ENCODE measurements at regions not wholly inside any gene's neighbourhood (a gene's known extent, or its start where the extent isn't known, plus 50 kb on each side); places are given as distances from the start of the nearest gene placed in this dataset.
"Not testable (repeated sequence)": the region's sequence is repeated elsewhere in the genome, so short reads cannot be mapped to it uniquely, and the experiment has no call there.

DNA sequence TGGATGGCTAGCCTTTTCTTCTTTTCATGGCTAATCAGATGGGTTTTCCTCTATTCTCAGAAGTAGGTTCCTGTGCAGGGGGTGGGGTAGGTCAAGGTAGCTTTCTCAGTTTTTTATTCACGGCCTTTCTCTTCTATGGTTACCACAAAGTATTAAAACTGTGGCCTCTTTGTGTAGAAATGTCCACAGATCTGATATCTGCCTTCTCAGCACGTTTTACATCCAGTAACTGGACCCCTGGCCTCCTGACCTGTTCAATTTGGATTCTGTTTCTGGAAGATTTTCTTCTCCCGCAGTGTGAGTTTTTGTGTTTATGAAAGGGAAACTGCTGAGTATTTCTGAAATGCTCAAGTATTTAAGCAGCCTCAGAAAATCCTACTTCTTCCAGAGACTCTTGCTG, 688.5 kb downstream of the RAPGEF2 start:
- TF ChIP-seq POLR2A (IDR thresholded peaks at IDR 0.05; ENCODE audit: low read length), result no peak
- no peak for TF ChIP-seq GATA1 (IDR thresholded peaks at IDR 0.05; ENCODE audit: low read depth, low read length)
- DNase-seq, result no peak

DNA sequence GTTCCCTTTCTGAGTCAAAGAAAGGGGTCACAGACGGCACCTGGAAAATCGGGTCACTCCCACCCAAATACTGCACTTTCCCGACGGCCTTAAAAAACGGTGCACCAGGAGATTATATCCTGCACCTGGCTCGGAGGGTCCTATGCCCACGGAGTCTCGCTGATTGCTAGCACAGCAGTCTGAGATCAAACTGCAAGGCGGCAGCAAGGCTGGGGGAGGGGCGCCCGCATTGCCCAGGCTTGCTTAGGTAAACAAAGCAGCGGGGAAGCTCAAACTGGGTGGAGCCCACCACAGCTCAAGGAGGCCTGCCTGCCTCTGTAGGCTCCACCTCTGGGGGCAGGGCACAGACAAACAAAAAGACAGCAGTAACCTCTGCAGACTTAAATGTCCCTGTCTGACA, 701.7 kb downstream of the RAPGEF2 start:
- not testable (repeated sequence) for DNase-seq

DNA sequence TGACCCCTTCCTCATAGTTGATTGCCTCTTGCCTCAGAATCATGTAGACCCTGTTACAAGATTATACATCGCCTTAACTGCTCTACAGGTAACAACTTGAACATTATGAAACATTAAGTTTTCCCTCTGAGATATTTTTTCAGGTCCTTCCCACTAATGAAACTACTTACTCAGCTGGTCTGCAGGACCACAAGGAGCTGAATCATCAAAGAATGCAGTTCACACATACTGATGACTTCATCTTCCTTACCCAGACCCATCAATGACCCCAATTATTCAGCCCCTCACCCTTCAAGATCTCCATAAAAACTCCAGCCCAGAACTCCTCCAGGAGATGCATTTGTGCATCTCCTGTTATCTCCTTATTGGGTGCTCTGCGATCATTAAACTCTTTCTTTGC, 720.9 kb downstream of the RAPGEF2 start:
- no peak for TF ChIP-seq GATA1 (IDR thresholded peaks at IDR 0.05; ENCODE audit: low read depth, low read length)
- TF ChIP-seq POLR2A (IDR thresholded peaks at IDR 0.05; ENCODE audit: low read length), result no peak
- DNase-seq, result no peak

DNA sequence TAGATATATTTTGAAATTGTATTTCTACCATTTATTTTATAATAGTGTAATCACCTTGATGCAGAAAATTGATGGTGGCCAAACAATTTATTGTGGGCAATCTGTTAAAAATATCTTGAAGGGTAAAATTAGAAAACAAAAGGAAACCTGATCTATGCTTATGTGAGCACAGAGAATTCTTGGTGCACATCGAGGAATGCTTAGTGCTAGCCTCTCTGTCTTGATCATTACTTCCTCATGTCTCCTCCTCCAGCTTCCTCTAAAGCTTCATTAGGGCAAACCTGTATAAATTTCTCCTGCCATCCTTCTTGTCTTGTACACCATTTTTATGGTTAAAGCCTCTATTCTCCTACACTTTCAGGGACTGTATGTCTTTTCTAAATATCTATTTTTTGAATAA, 725.8 kb downstream of the RAPGEF2 start:
- no peak for TF ChIP-seq POLR2A (IDR thresholded peaks at IDR 0.05; ENCODE audit: low read length)
- no peak for TF ChIP-seq GATA1 (IDR thresholded peaks at IDR 0.05; ENCODE audit: low read depth, low read length)
- DNase-seq, result no peak

DNA sequence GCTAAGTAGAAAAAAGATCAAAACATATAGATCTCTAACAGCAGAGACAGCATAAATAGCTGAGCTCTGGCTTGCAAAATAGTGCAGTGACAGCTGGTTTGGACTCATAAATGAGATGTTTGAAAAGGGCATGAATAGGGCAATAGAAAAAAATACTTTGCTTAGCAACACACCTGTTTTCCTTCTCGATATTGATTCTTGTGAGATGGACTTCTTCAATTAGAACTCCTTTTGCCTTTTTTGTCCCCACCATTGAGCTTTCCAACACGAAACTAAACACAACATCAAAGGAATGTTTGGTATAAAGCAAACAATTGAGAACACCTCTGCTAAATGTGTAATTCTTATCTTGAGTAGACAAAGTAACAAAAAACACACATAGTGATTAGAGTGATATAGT, 726.3 kb downstream of the RAPGEF2 start:
- DNase-seq, result no peak
- TF ChIP-seq POLR2A (IDR thresholded peaks at IDR 0.05; ENCODE audit: low read length) (no peak), GATA1 (IDR thresholded peaks at IDR 0.05; ENCODE audit: low read depth, low read length) (no peak)

DNA sequence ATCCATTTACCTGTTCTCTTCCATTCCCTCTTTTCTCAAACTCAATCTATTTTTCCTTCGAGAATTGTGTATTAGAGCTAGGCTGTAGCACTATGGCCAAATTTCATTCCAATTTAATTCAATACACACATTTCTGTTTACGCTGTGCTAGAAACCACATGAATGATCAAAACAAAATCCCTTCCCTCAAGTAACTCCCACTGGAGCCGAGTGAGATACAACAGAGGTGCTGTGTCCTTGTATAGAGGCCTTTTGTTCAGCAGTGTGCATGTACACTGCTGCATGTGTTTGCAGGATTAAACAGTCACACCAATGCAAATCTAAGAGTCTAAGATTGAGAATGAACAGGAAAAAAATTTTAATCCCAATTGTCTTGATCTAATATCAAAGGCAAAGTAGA, 734.2 kb downstream of the RAPGEF2 start:
- no peak for DNase-seq
- no peak for TF ChIP-seq POLR2A (IDR thresholded peaks at IDR 0.05; ENCODE audit: low read length)
- no peak for TF ChIP-seq GATA1 (IDR thresholded peaks at IDR 0.05; ENCODE audit: low read depth, low read length)

DNA sequence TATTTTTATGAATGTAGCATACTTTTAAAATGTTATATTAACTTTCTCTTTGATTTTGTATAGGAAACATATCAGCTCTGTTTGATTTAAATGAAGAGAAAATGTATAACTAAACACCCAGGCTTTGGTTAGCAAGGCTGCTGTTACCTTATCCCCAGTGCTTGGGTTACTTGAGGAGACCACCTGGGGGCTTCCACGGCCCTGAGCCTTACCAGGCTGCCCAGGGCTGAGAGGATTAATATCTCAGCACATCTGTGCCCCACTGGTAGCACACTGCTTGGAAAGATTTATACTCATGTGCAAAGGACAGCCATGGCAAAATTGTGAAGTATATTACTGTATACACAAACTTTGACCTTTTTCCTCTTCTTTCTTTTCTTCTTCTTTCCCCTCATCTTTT, 752.9 kb downstream of the RAPGEF2 start:
- no peak for DNase-seq
- TF ChIP-seq GATA1 (IDR thresholded peaks at IDR 0.05; ENCODE audit: low read depth, low read length), result no peak
- TF ChIP-seq POLR2A (IDR thresholded peaks at IDR 0.05; ENCODE audit: low read length), result no peak

DNA sequence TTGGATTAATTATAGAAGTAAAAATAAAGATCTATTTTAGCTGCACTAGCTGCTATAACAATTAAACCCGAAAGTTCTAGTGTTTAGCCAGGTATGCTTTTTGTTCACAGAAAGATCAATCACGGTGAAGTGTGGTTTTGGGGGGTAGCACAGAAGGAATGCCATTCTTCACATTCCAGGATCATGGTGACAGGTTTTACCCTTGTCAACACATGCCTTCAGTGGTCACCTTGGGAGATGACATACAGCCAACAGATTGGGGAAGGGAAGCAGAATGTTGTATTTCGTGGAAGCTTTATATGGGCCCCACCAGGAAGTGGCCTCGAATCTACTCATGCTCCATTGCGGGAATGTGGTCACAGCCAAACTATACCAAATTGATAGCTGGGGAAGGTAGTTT, 753.6 kb downstream of the RAPGEF2 start:
- no peak for DNase-seq
- TF ChIP-seq POLR2A (IDR thresholded peaks at IDR 0.05; ENCODE audit: low read length) (no peak), GATA1 (IDR thresholded peaks at IDR 0.05; ENCODE audit: low read depth, low read length) (no peak)

DNA sequence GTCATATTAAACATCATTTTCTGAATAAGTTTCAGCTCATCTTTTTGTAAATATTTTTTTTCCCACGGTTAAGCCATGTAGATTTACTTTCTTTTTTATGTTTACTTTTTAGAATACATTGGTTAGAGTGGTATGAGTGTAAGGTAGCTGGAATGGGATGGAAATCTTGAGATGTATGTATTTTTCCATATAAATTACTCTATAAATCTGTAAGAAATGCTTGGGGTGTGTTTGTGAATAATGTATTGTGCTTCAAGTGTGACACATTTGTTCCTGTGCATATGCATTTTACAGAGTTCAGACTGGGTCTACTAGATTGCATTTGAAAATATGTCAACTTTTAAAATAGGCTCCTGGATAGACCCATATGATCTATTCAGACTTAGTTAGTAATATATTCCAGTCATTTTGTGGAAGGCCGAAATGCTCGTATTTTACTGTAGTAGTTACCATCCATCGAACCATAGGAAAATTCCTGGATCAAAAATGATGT, 756.8 kb downstream of the RAPGEF2 start:
- DNase-seq, result no peak
- TF ChIP-seq POLR2A (IDR thresholded peaks at IDR 0.05; ENCODE audit: low read length) (no peak), GATA1 (IDR thresholded peaks at IDR 0.05; ENCODE audit: low read depth, low read length) (no peak)

DNA sequence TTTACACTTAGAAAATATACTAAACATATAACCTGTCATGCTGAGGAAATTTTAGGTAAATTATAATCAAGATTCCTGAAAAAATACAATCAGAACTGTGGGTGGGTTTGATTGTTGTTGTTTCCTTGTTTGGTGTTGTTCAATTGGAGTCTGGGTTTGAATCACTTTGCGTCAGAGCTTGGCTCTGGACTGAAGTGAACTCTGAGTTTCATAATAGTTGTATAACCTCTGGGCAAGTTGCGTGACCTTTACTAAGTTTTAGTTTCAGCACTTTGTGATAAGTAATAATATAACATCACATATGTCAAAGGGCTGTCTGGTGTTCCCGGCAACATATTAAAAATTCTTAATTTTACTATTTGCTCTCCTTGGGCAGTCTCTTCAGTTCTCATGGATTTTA, 758.1 kb downstream of the RAPGEF2 start:
- no peak for TF ChIP-seq GATA1 (IDR thresholded peaks at IDR 0.05; ENCODE audit: low read depth, low read length)
- no peak for TF ChIP-seq POLR2A (IDR thresholded peaks at IDR 0.05; ENCODE audit: low read length)
- DNase-seq, result no peak

DNA sequence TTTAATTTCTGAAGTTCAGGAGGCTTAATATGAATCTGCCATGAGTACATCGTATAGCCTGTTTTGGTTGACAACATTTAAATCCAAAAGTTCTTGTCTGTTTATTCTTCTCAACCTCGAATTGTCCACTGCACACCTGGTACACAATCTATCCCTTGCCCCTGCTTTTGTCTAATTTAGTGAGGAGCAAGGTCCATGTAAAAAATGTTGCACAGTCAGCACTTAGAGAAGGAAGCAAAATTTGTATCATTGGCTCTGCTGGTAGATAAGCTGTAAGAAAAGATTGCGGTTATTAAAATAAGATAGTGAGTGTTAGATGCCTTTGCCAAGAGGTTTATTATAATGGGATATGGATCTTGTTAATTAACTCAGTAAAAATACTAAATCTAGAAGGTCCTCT, 761.5 kb downstream of the RAPGEF2 start:
- no peak for DNase-seq
- TF ChIP-seq GATA1 (IDR thresholded peaks at IDR 0.05; ENCODE audit: low read depth, low read length), result no peak
- TF ChIP-seq POLR2A (IDR thresholded peaks at IDR 0.05; ENCODE audit: low read length), result no peak

DNA sequence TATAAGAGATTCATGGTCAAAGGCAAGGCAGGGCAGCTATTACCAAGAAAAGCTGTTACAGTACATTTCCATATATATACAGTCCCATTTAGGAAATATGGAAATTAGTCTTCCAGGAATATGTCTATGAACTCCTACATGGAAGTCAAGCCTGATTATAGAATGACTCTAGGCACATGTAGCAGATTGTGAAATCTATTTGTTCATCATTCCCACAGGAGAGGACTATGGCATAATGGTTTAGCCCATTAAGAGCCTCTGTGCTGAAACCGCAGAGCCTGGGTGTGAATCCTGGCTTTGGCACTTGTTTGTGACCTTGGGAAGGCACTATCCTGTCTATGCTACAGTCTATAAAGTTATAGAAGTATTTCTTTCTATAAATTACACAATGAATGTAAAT, 764.8 kb downstream of the RAPGEF2 start:
- TF ChIP-seq POLR2A (IDR thresholded peaks at IDR 0.05; ENCODE audit: low read length) (no peak), GATA1 (IDR thresholded peaks at IDR 0.05; ENCODE audit: low read depth, low read length) (no peak)
- DNase-seq, result no peak

DNA sequence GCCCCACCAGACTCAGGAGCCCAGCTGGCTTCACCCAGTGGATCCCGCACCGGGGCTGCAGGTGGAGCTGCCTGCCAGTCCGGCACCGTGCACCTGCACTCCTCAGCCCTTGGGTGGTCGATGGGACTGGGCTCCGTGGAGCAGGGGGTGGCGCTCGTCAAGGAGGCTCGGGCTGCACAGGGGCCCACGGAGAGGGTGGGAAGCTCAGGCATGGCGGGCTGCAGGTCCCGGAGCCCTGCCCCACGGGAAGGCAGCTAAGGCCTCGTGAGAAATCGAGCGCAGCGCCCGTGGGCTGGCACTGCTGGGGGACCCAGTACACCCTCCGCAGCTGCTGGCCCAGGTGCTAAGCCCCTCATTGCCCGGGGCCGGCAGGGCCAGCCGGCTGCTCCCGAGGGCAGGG, 766.1 kb downstream of the RAPGEF2 start:
- DNase-seq, result not testable (repeated sequence)

DNA sequence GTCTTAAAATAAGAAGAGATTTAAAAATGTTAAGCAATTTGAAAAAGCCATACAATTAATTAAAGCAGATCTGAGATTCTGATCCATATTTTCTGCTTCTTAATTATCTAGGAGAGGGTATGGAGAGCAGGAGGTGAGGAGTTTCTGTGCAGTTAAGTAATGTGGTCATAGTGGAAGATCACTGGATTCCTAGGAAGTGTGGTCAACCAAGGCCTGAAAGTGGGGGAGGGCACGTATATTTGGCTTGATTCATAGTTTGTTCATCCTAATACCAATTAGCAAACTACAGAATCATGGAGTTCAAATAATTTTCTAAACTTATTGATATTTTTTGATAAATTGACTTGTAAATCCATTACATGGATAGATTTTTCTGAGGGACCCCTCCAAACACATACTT, 768.3 kb downstream of the RAPGEF2 start:
- DNase-seq, result no peak

DNA sequence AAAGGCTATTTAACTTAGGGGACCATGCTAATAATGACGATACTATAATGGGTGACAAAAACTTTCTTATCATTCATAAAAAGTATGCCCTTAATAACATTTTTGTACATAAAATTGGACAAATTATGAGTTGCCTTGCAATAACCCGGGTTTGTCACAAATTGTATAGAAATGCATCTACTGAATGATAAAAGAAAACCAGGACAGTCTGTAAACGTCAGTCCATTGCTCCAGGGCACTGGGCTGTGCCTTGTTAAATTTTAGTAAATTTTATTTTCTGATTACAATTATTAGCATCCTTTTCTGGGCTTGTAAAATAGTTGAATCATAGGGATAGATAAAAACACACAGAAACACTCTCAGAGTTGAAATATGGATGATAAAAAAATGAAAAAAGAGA, 778.3 kb downstream of the RAPGEF2 start:
- TF ChIP-seq POLR2A (IDR thresholded peaks at IDR 0.05; ENCODE audit: low read length) (no peak), GATA1 (IDR thresholded peaks at IDR 0.05; ENCODE audit: low read depth, low read length) (no peak)
- DNase-seq, result no peak

More for the DNA sequence above, 768.3 kb downstream of the RAPGEF2 start:
- TF ChIP-seq GATA1 (IDR thresholded peaks at IDR 0.05; ENCODE audit: low read depth, low read length) (no peak), POLR2A (IDR thresholded peaks at IDR 0.05; ENCODE audit: low read length) (no peak)

DNA sequence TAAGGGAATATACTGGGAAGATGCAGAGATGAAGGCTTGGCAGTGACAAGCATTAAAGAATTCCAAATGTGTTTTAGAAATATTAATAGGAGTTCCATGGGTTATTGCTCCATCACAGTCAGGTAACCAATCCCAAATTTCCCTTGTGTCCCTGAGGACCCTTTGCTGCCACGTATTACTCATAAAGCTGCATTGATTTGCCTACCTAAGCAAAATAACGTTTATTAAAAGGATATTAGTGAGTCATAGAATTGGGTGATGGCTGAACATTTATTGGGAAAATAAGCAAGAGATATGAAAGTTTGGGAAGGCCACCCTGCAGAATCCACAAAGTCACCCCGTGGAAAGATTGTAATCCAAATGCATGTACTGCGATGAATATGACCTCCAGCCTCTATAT, 782.1 kb downstream of the RAPGEF2 start:
- no peak for DNase-seq
- TF ChIP-seq GATA1 (IDR thresholded peaks at IDR 0.05; ENCODE audit: low read depth, low read length) (no peak), POLR2A (IDR thresholded peaks at IDR 0.05; ENCODE audit: low read length) (no peak)

Data from erythroblast (primary cell).